Keratinocyte (primary cell): ENCODE measurements at regions not wholly inside any gene's neighbourhood (a gene's known extent, or its start where the extent isn't known, plus 50 kb on each side); places are given as distances from the start of the nearest gene placed in this dataset.

Experiments used
- CTCF ChIP-seq, 3 experiments: IDR thresholded peaks in 1 of 3; conservative IDR thresholded peaks in 1 of 3; optimal IDR thresholded peaks in 1 of 3; 2 replicates in 2 of 3; 3 replicates in 1 of 3; pipeline versions ENCODE3 to v1.5.1; 2011; ENCODE audit warnings: low read length in 3 of 3, mild to moderate bottlenecking in 3 of 3, moderate library complexity in 2 of 3, control low read depth in 1 of 3, inconsistent platforms in 1 of 3; ENCODE audit not compliant: insufficient read depth in 2 of 3; ENCODE audit errors: extremely low read depth in 1 of 3
- EZH2 ChIP-seq: IDR thresholded peaks from one replicate; pipeline ENCODE4 v1.6.1; 2012; ENCODE audit warnings: inconsistent platforms, mild to moderate bottlenecking, low read length, moderate library complexity

- no peak for TF ChIP-seq CTCF (optimal IDR thresholded peaks at IDR 0.05 in 1 of 3, IDR thresholded peaks at IDR 0.05 in 1 of 3, conservative IDR thresholded peaks at IDR 0.05 in 1 of 3; ENCODE audit: extremely low read depth in 1 of 3, insufficient read depth in 2 of 3, low read length in 3 of 3)
- TF ChIP-seq EZH2, result no peak
These were observed 118.4 kb upstream of the TMEM18 start for GRCh38 chr2:795531-796041.
